SK-N-SH (cell line): ENCODE measurements at regions not wholly inside any gene's neighbourhood (a gene's known extent, or its start where the extent isn't known, plus 50 kb on each side); places are given as distances from the start of the nearest gene placed in this dataset.

Source experiments
- CTCF ChIA-PET: fragments of 300-600, 350-600 bp; formaldehyde crosslinking; extraction: SDS; loops from one replicate; lab custom pipeline; 2021; lab: Yijun Ruan, JAX
- POLR2A ChIA-PET: fragments of 350-600 bp; sonication (Branson Sonifier 250); formaldehyde crosslinking; extraction: SDS; loops from one replicate; lab custom pipeline; 2020; ENCODE audit warnings: antibody characterized with exemption, inconsistent platforms; lab: Yijun Ruan, JAX
- DNase-seq: peaks from one replicate; pipeline ENCODE4 v3.0.0; 2012
- H2AFZ ChIP-seq: fragments of 200-600 bp; sonication (generic); 2 replicates; pipeline ENCODE4 v1.8.1; 2016; ENCODE audit warnings: antibody characterized with exemption, mild to moderate bottlenecking, low read depth
- H3F3A ChIP-seq: fragments of 200-600 bp; sonication (generic); replicated peaks from 2 replicates; pipeline ENCODE3; 2016; ENCODE audit warnings: antibody characterized with exemption, mild to moderate bottlenecking; ENCODE audit not compliant: insufficient read depth
- H3K27ac ChIP-seq, 2 experiments: fragments of 200-500 bp in 1 of 2; fragments of 200-600 bp in 1 of 2; sonication (Bioruptor generic) in 1 of 2; sonication (generic), shearing (Covaris generic) in 1 of 2; 2 replicates each; pipeline versions ENCODE4 v1.5.1 to v1.6.1; 2014 to 2016; ENCODE audit warnings: low read depth in 2 of 2, inconsistent platforms in 1 of 2, low read length in 1 of 2, mild to moderate bottlenecking in 1 of 2, mixed read lengths in 1 of 2
- H3K27me3 ChIP-seq: fragments of 200-600 bp; sonication (generic), shearing (Covaris generic); 2 replicates; pipeline ENCODE4 v1.6.1; 2016; ENCODE audit warnings: mixed run types; ENCODE audit not compliant: insufficient read depth
- H3K36me3 ChIP-seq, 2 experiments: fragments of 200-500 bp in 1 of 2; fragments of 200-600 bp in 1 of 2; sonication (Bioruptor generic) in 1 of 2; sonication (generic) in 1 of 2; replicated peaks in 1 of 2; 2 replicates each; pipeline versions ENCODE3 to v1.5.1; 2014 to 2016; ENCODE audit warnings: low read length in 1 of 2, mild to moderate bottlenecking in 1 of 2; ENCODE audit not compliant: insufficient read depth in 2 of 2, control insufficient read depth in 1 of 2
- H3K4me1 ChIP-seq, 2 experiments: fragments of 200-500 bp in 1 of 2; fragments of 200-600 bp in 1 of 2; sonication (Bioruptor generic) in 1 of 2; sonication (generic), shearing (Covaris generic) in 1 of 2; 2 replicates each; pipeline versions ENCODE4 v1.5.1 to v1.6.1; 2014 to 2016; ENCODE audit warnings: low read depth in 1 of 2, low read length in 1 of 2, mixed run types in 1 of 2; ENCODE audit not compliant: insufficient read depth in 2 of 2, control insufficient read depth in 1 of 2
- H3K4me2 ChIP-seq: fragments of 200-600 bp; sonication (generic), shearing (Covaris generic); 2 replicates; pipeline ENCODE4 v1.6.1; 2017; ENCODE audit warnings: mixed run types
- H3K4me3 ChIP-seq, 2 experiments: fragments of 200-500 bp in 1 of 2; fragments of 200-600 bp in 1 of 2; sonication (Bioruptor generic) in 1 of 2; sonication (generic), shearing (Covaris generic) in 1 of 2; 2 replicates each; pipeline versions ENCODE4 v1.5.1 to v1.8.1; 2014 to 2016; ENCODE audit warnings: low read depth in 2 of 2, inconsistent platforms in 1 of 2, low read length in 1 of 2, mild to moderate bottlenecking in 1 of 2, mixed read lengths in 1 of 2, moderate library complexity in 1 of 2
- H3K79me2 ChIP-seq: fragments of 200-600 bp; sonication (generic); 2 replicates; pipeline ENCODE4 v1.8.1; 2017; ENCODE audit warnings: mild to moderate bottlenecking; ENCODE audit not compliant: insufficient read depth
- H3K9ac ChIP-seq: fragments of 200-600 bp; sonication (generic); 2 replicates; pipeline ENCODE4 v1.6.1; 2017; ENCODE audit warnings: mixed run types
- H3K9me2 ChIP-seq: fragments of 200-600 bp; sonication (generic); 2 replicates; pipeline ENCODE4 v1.6.1; 2017; ENCODE audit warnings: mixed run types
- H3K9me3 ChIP-seq: fragments of 200-600 bp; sonication (generic); 2 replicates; pipeline ENCODE4 v1.6.1; 2017; ENCODE audit warnings: mixed run types, mild to moderate bottlenecking, moderate library complexity
- H4K20me1 ChIP-seq: fragments of 200-600 bp; sonication (generic); 2 replicates; pipeline ENCODE4 v1.6.1; 2017; ENCODE audit warnings: mild to moderate bottlenecking, mixed run types; ENCODE audit not compliant: insufficient read depth
- EP300 ChIP-seq, 2 experiments: IDR thresholded peaks; 2 replicates each; pipeline versions ENCODE4 v1.4.0 to v1.6.1; 2012; ENCODE audit warnings: borderline replicate concordance in 1 of 2, low read depth in 1 of 2, low read length in 1 of 2
- EZH2phosphoT487 ChIP-seq: fragments of 200-600 bp; sonication (generic); IDR thresholded peaks from 2 replicates; pipeline ENCODE4 v1.6.1; 2017; ENCODE audit warnings: low read depth, mixed run types, mild to moderate bottlenecking, antibody characterized with exemption, moderate library complexity, borderline replicate concordance
- FOSL2 ChIP-seq: IDR thresholded peaks from 2 replicates; pipeline ENCODE4 v1.4.0; 2012; ENCODE audit warnings: low read depth, mild to moderate bottlenecking, moderate library complexity, borderline replicate concordance
- FOXJ3 ChIP-seq: sonication (generic); formaldehyde crosslinking; IDR thresholded peaks from 2 replicates; pipeline ENCODE4 v1.5.1; 2020; ENCODE audit warnings: mild to moderate bottlenecking, missing genetic modification reagents
- FOXM1 ChIP-seq: IDR thresholded peaks from 2 replicates; pipeline ENCODE4 v1.4.0; 2012; ENCODE audit warnings: low read depth, mild to moderate bottlenecking
- MXI1 ChIP-seq: IDR thresholded peaks from 2 replicates; pipeline ENCODE4 v1.6.1; 2012; ENCODE audit warnings: mild to moderate bottlenecking, low read depth, low read length, improper control_type of control experiment
- PBX3 ChIP-seq: IDR thresholded peaks from 2 replicates; pipeline ENCODE4; 2012
- RFX5 ChIP-seq: IDR thresholded peaks from 2 replicates; pipeline ENCODE4 v1.6.1; 2012; ENCODE audit warnings: mild to moderate bottlenecking, improper control_type of control experiment, low read length
- RXRA ChIP-seq: IDR thresholded peaks from 2 replicates; pipeline ENCODE4 v1.4.0; 2012; ENCODE audit warnings: low read depth, mild to moderate bottlenecking, borderline replicate concordance
- USF1 ChIP-seq: IDR thresholded peaks from 2 replicates; pipeline ENCODE4 v1.4.0; 2012; ENCODE audit warnings: low read depth, borderline replicate concordance
- USF2 ChIP-seq: fragments of 150-350 bp; IDR thresholded peaks from 2 replicates; pipeline ENCODE4 v1.6.1; 2017; ENCODE audit warnings: antibody characterized with exemption, low read length, low read depth, borderline replicate concordance
- ZBTB33 ChIP-seq: IDR thresholded peaks from 2 replicates; pipeline ENCODE4 v1.4.0; 2012; ENCODE audit warnings: low read depth, borderline replicate concordance
- WGBS: methylation state at CpG from one replicate; pipeline ENCODE4 v1.1.6; 2017; ENCODE audit warnings: low lambda C conversion rate; 5-methylcytosine and 5-hydroxymethylcytosine counted together

- CTCF ChIA-PET = interaction anchor here (0.8 to 1.4 kb wide), 3 partner anchors 14 to 48 kb away, joined by 3 to 4 read pairs (median 3); no protein-coding TSS in a partner anchor
- POLR2A ChIA-PET = no interaction called here
- WGBS = 80% methylated on average over 3 of the region's 3 CpGs
- no peak overlapping the region for H2AFZ ChIP-seq
- no peak overlapping the region for H3K9ac ChIP-seq
- H3K4me3 ChIP-seq = no peak overlapping the region
- no peaks in the 10 kb centered on the region for H4K20me1 ChIP-seq
- H3K4me1 ChIP-seq = peaks cover 0 to 23% of the 10 kb centered on the region in 2 experiments; a peak in 2 of 4 replicates
- no peak overlapping the region for H3K4me2 ChIP-seq
- H3K27me3 ChIP-seq = no peaks in the 10 kb centered on the region
- TF ChIP-seq FOXM1 (no peak), MXI1 (no peak), EZH2phosphoT487 (no peak), FOXJ3 (no peak)
- TF ChIP-seq, all 33 proteins: peak for 0
- H3K9me2 ChIP-seq = no peaks in the 10 kb centered on the region
- H3F3A ChIP-seq = no peaks in the 10 kb centered on the region
- no peaks in the 10 kb centered on the region for H3K36me3 ChIP-seq
- H3K9me3 ChIP-seq = no peaks in the 10 kb centered on the region
- no peak overlapping the region for H3K27ac ChIP-seq
- H3K79me2 ChIP-seq = no peaks in the 10 kb centered on the region
- no peak for DNase-seq
Measured at GRCh38 chr5:138659561-138659960, 84.4 kb upstream of the HSPA9 start.

- Histone ChIP-seq H3K4me2 (no peak overlapping the region), H4K20me1 (no peaks in the 10 kb centered on the region), H3K9me2 (no peaks in the 10 kb centered on the region), H3K9ac (no peak overlapping the region), H3K79me2 (no peaks in the 10 kb centered on the region), H3K4me3 (no peak overlapping the region), H3K4me1 (peaks cover 0 to 23% of the 10 kb centered on the region in 2 experiments; a peak in 2 of 4 replicates), H3K27ac (no peak overlapping the region), H3K27me3 (no peaks in the 10 kb centered on the region), H2AFZ (no peak overlapping the region), H3K36me3 (no peaks in the 10 kb centered on the region), H3F3A (no peaks in the 10 kb centered on the region), H3K9me3 (no peaks in the 10 kb centered on the region)
- TF ChIP-seq USF1 (no peak), ZBTB33 (no peak), FOSL2 (no peak), EP300 (IDR thresholded peaks at IDR 0.05; ENCODE audit: borderline replicate concordance in 1 of 2, low read depth in 1 of 2, low read length in 1 of 2) (no peak), RXRA (no peak), FOXM1 (no peak), USF2 (no peak), RFX5 (no peak), PBX3 (no peak)
- 81% methylated on average over 3 of the region's 3 CpGs for WGBS
- CTCF ChIA-PET = interaction anchor here (0.8 to 1.4 kb wide), 3 partner anchors 15 to 48 kb away, joined by 3 to 4 read pairs (median 3); no protein-coding TSS in a partner anchor
- POLR2A ChIA-PET = no interaction called here
- DNase-seq = no peak
Measured at GRCh38 chr5:138659121-138659520, 83.9 kb upstream of the HSPA9 start.
